ENCODE measurements at regions not wholly inside any gene's neighbourhood (a gene's known extent, or its start where the extent isn't known, plus 50 kb on each side); places are given as distances from the start of the nearest gene placed in this dataset.

DNA sequence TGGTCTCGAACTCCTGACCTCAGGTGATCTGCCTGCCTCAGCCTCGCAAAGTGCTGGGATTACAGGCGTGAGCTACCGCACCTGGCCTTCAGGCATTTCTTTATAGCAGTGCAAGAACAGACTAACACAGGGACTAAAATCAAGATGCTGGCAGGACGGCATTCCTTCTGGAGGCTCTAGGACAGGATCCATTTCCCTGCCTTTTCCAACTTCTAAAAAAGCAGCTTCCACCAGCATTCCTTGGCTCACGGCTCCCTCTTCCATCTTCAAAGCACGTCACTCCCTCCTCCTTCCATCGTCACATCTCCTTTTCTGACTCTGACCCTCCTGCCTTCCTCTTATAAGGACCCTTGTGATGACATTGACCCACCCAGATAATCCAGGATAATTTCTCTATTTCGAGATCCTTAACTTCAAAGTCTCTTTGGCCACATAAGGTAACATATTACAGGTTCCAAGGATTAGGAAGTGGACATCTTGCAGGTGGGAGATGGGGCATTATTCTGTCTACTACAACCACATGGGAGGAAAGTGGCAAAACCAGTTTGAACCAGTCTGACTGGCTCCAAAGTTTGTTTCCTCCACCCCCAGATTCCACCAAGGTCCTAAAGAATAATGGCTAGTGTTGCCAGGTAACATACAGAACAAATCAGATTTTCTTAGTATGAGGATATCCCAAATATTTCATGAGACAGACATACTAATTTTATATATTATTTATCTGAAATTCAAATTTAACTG, 172.5 kb downstream of the MN1 start:
- in situ Hi-C loops (cut with HindIII; ENCODE audit: low pct_unique_long_range_greater_than_20kb, low sequenced_read_pairs), result no loop called here
- DNase-seq (ENCODE audit: low read depth in 1 of 2, low spot score in 1 of 2), result peak; percentile 41 to 89
- TF ChIP-seq JUND (IDR thresholded peaks at IDR 0.05; ENCODE audit: low read depth), result no peak

DNA sequence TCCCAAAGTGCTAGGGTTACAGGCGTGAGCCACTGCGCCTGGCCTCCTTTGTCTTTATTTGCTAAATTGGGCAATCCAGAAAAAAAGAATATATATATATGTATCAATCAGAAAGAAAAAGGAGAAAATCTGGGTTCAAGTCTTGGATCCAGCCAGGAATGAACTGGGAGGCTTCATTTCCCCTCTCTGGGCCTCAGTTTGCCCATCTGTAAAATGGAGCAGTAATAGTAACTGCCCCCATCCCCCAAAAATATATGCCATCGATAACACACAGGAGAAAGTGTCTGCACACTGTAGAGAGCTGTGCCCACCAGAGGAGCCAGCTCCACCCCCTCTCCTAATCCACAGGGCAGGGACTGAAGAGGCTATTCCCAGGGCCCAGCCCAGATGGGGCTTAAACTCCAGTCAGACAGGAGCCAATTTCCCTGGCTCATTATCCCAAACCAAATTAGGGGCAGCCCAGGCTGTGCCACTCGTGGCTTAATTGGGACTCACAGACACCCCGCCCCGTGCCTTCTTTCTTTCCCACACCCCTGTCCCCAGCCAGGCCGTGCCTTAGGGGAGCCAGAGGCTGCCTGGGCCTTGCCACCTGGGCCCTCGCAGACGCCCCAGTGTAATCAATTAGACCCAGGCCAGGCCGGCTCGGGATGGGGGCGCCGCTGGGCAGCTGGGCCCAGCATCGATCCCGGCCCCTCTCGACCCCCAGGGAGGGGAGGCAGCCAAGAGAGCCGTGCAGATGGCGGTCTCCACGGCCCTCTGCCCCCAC, 171.5 kb downstream of the MN1 start:
- DNase-seq (ENCODE audit: low read depth in 1 of 2, low spot score in 1 of 2), result no peak
- in situ Hi-C loops (cut with HindIII; ENCODE audit: low pct_unique_long_range_greater_than_20kb, low sequenced_read_pairs), result no loop called here
- no peak for TF ChIP-seq JUND (IDR thresholded peaks at IDR 0.05; ENCODE audit: low read depth)

- TF ChIP-seq JUND (IDR thresholded peaks at IDR 0.05; ENCODE audit: low read depth), result no peak
- in situ Hi-C loops (cut with HindIII; ENCODE audit: low pct_unique_long_range_greater_than_20kb, low sequenced_read_pairs), result no loop called here
These were observed 170.8 kb downstream of the MN1 start for GRCh38 chr22:27630754-27631153.

GRCh38 chr22:27631641-27632040, 169.9 kb downstream of the MN1 start:
- no peak for DNase-seq (ENCODE audit: low read depth in 1 of 2, low spot score in 1 of 2)
- in situ Hi-C loops (cut with HindIII; ENCODE audit: low pct_unique_long_range_greater_than_20kb, low sequenced_read_pairs), result no loop called here
- TF ChIP-seq JUND (IDR thresholded peaks at IDR 0.05; ENCODE audit: low read depth), result no peak

More at GRCh38 chr22:27630754-27631153, 170.8 kb downstream of the MN1 start:
- no peak for DNase-seq (ENCODE audit: low read depth in 1 of 2, low spot score in 1 of 2)

DNA sequence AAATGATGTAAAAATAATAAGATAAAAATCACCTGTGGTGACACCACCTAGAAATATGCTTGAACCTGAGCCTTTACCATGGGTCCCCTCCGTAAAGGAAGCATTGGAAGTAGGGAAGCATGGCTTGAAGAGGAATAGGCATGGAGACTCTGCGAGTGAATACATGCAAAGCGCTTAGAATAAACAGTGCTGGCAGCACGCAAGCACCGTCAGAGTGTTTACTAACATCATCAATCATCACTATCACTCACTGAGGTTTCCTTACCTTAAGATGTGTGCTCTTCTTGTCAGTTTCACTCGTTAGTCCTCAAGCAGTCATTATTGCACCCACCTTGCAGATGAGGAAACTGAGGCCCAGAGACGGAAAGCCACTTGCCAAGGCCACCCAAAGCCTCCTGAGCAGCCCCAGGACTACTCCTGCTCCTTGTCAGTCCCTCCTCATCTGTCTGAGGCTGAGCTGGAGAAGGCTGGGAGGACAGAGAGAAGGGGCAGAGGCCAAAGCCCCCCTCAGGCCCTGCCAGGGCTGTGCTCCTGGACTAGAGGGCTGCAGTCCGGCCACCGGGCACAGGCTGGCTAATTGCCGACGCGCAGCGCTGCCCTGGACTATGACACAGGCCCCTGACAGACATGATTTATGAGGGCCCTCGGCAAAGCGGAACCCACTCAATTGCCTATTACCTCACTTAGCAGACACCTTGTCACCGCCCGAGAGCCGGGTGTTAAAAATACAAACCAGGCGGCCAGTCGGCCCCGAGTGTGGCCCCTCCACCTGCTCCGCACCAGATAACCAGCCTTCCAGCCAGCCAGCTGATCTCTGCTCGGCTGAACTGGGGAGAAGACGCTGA, 168.9 kb downstream of the MN1 start:
- DNase-seq (ENCODE audit: low read depth in 1 of 2, low spot score in 1 of 2), result no peak
- no peak for TF ChIP-seq JUND (IDR thresholded peaks at IDR 0.05; ENCODE audit: low read depth)
- in situ Hi-C loops (cut with HindIII; ENCODE audit: low pct_unique_long_range_greater_than_20kb, low sequenced_read_pairs), result no loop called here

DNA sequence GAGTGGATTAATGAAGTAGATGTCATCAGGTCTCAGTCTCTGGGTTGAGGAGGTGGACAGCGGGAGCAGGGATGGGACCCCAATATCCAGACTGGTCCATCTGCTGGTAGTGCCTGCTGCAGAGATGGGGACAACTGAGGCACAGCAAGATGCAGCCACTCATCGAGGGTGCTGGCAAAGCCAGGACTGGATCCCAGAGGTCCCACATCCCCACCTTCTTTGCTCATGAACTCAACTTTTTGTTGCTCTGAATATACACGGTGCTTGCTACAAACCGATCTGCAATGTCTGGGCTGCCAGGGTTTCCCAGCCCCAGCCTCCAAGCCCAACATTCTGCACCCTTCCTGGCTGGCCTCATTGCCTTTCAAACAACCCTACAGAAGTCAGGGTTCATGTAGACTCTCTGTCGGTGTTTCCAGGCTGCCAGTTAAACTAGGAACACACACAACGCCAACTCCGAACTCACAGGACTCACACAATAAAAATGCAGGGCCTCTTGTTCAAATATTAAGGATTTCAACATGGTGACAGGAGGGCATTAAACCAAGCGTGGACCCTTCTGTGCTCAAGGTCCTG, 168.2 kb downstream of the MN1 start:
- no peak for DNase-seq (ENCODE audit: low read depth in 1 of 2, low spot score in 1 of 2)
- TF ChIP-seq JUND (IDR thresholded peaks at IDR 0.05; ENCODE audit: low read depth), result no peak
- in situ Hi-C loops (cut with HindIII; ENCODE audit: low pct_unique_long_range_greater_than_20kb, low sequenced_read_pairs), result no loop called here

GRCh38 chr22:27634043-27634740, 167.4 kb downstream of the MN1 start:
- TF ChIP-seq JUND (IDR thresholded peaks at IDR 0.05; ENCODE audit: low read depth), result no peak
- in situ Hi-C loops (cut with HindIII; ENCODE audit: low pct_unique_long_range_greater_than_20kb, low sequenced_read_pairs), result no loop called here

GRCh38 chr22:27635435-27635834, 166.1 kb downstream of the MN1 start:
- DNase-seq (ENCODE audit: low read depth in 1 of 2, low spot score in 1 of 2), result no peak
- no peak for TF ChIP-seq JUND (IDR thresholded peaks at IDR 0.05; ENCODE audit: low read depth)
- in situ Hi-C loops (cut with HindIII; ENCODE audit: low pct_unique_long_range_greater_than_20kb, low sequenced_read_pairs), result no loop called here

More at GRCh38 chr22:27634043-27634740, 167.4 kb downstream of the MN1 start:
- no peak for DNase-seq (ENCODE audit: low read depth in 1 of 2, low spot score in 1 of 2)

- in situ Hi-C loops (cut with HindIII; ENCODE audit: low pct_unique_long_range_greater_than_20kb, low sequenced_read_pairs), result no loop called here
- DNase-seq (ENCODE audit: low read depth in 1 of 2, low spot score in 1 of 2), result no peak
- TF ChIP-seq JUND (IDR thresholded peaks at IDR 0.05; ENCODE audit: low read depth), result no peak
These were observed 165.7 kb downstream of the MN1 start for GRCh38 chr22:27635852-27636251.

- in situ Hi-C loops (cut with HindIII; ENCODE audit: low pct_unique_long_range_greater_than_20kb, low sequenced_read_pairs), result no loop called here
These were observed 164.6 kb downstream of the MN1 start for GRCh38 chr22:27636716-27637508.

DNA sequence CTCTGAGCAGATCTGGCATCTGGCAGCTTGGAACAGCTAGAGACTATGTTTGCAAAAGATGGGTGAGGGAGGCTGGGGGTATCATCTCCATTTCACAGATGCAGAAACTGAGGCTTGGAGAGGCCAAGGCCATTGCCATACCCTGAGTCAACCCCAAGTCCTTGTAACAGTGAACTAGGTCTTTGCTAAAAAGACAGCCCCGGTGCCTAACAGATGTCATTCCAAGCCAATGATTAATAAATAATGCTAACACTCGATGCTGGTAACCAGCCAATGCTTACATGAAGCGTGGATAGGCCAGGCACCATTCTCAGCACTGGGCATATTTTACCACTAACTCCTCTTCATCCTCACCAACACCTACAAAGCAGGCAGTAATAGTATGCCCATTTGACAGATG, 164.0 kb downstream of the MN1 start:
- DNase-seq (ENCODE audit: low read depth in 1 of 2, low spot score in 1 of 2), result no peak
- no peak for TF ChIP-seq JUND (IDR thresholded peaks at IDR 0.05; ENCODE audit: low read depth)
- in situ Hi-C loops (cut with HindIII; ENCODE audit: low pct_unique_long_range_greater_than_20kb, low sequenced_read_pairs), result no loop called here

More at GRCh38 chr22:27636716-27637508, 164.6 kb downstream of the MN1 start:
- no peak for DNase-seq (ENCODE audit: low read depth in 1 of 2, low spot score in 1 of 2)
- no peak for TF ChIP-seq JUND (IDR thresholded peaks at IDR 0.05; ENCODE audit: low read depth)
